HFF-Myc (cell line): ENCODE measurements at regions not wholly inside any gene's neighbourhood (a gene's known extent, or its start where the extent isn't known, plus 50 kb on each side); places are given as distances from the start of the nearest gene placed in this dataset.

Source experiments
- DNase-seq: peaks from one replicate; pipeline ENCODE4 v3.0.0-alpha.2; 2011; ENCODE audit warnings: low read depth; ENCODE audit errors: extremely low read depth
- H3K4me3 ChIP-seq: replicated peaks from 2 replicates; pipeline ENCODE4 v1.5.1; 2011; ENCODE audit warnings: low read depth, mild to moderate bottlenecking, control low read depth, low read length
- CTCF ChIP-seq: IDR thresholded peaks from 2 replicates; pipeline ENCODE4 v1.5.1; 2012; ENCODE audit warnings: mild to moderate bottlenecking, low read depth, low read length, control low read depth; ENCODE audit errors: missing control alignments

DNA sequence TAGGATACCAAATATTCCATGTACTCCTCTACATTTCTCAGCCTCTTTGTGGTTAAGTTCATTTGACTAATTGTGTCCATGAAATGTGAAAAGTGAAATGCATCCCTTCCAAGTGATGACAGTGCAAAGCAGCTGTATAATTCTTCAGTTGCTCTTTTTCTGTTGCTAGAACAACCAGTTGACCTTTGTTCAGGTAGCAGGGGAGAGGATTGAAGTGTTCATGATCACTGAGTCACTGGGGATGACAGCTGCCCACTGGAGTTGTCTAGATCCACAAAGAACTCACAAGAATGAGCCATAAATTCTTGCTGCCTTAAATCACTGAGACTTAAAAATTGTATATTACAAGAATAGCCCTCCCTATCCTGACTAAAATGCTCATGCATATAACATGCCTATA, 254.6 kb downstream of the EPHA7 start:
- no peak for DNase-seq
- TF ChIP-seq CTCF, result no peak
- no peak overlapping the region for H3K4me3 ChIP-seq

DNA sequence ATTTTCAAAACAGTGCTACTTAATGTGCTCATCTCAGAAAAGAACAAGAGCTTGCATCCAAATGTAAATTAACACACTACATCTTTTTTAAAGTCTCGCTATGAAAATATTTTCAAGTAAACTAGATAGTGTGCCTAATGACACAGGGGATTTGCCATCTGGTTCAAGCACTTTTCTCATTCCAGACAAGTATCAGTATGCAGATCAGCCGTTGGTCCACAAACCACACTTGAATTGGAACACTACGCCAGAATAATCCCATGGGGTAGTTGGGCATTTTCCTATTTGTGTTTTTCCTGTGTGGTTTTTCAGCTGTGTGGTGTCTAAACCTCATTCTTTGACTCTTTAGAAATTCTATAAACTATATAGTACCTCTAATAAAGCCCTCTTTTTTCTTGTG, 256.2 kb downstream of the EPHA7 start:
- no peak overlapping the region for H3K4me3 ChIP-seq
- no peak for TF ChIP-seq CTCF
- no peak for DNase-seq

DNA sequence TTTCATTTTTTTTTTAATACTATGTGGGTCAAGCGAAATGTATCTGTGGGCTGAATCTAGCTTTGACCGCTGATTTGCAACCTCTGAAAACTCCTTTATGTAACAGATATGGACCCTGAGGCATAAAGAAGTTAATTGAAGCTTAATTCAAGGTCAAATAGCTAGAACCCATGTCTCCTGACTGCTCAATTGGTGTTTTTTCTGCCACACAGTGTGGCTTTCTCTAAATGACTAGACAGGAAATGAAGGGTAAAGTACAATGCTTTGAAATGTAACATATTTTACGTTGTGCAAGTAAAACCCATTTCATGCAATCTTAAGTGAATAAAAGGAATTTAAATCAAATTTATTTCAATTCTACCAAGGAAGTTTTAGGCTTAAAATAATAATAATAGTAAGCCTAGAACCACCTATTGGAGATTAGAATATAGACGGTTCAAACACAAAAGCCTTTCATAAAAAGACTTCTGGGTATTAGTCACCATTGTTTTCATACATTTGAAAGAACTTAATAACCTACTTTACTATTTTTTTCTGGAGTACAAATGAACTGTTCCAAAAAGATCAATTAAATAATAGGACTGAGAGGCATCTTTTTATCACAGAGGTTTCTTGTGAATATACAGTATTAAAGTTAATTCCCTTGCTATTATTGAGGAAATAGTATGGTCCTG, 279.8 kb downstream of the EPHA7 start:
- TF ChIP-seq CTCF, result no peak
- no peak for DNase-seq
- H3K4me3 ChIP-seq, result no peak overlapping the region

GRCh38 chr6:93136111-93136510, 283.2 kb downstream of the EPHA7 start:
- H3K4me3 ChIP-seq, result no peak overlapping the region
- no peak for DNase-seq
- TF ChIP-seq CTCF, result no peak

- no peak overlapping the region for H3K4me3 ChIP-seq
- TF ChIP-seq CTCF, result no peak
- DNase-seq, result no peak
Measured at GRCh38 chr6:93124006-93124632, 295.2 kb downstream of the EPHA7 start.

GRCh38 chr6:93123585-93123984, 295.8 kb downstream of the EPHA7 start:
- no peak overlapping the region for H3K4me3 ChIP-seq
- TF ChIP-seq CTCF, result no peak
- no peak for DNase-seq
